MM.1S (cell line): ENCODE measurements at regions not wholly inside any gene's neighbourhood (a gene's known extent, or its start where the extent isn't known, plus 50 kb on each side); places are given as distances from the start of the nearest gene placed in this dataset.

Experiments
- DNase-seq: peaks from one replicate; pipeline ENCODE4 v3.0.0-alpha.2; 2015
- H2AFZ ChIP-seq: fragments of 300-600 bp; sonication (generic); 2 replicates; pipeline ENCODE4 v1.6.0; 2016; ENCODE audit warnings: antibody characterized with exemption, low read length
- H3F3A ChIP-seq: fragments of 300-600 bp; sonication (generic); 2 replicates; pipeline ENCODE4 v1.6.1; 2016; ENCODE audit warnings: mild to moderate bottlenecking, antibody characterized with exemption, low read length, moderate library complexity, mixed read lengths; ENCODE audit not compliant: insufficient read depth
- H3K27ac ChIP-seq: fragments of 300-600 bp; sonication (generic); 2 replicates; pipeline ENCODE4 v1.5.1; 2016; ENCODE audit warnings: mild to moderate bottlenecking, low read length
- H3K27me3 ChIP-seq: fragments of 300-600 bp; sonication (generic); replicated peaks from 2 replicates; pipeline ENCODE4 v1.6.0; 2016; ENCODE audit warnings: low read length; ENCODE audit not compliant: insufficient read depth
- H3K36me3 ChIP-seq: fragments of 300-600 bp; sonication (generic); replicated peaks from 2 replicates; pipeline ENCODE4 v1.6.1; 2016; ENCODE audit warnings: mild to moderate bottlenecking, low read length, mixed read lengths; ENCODE audit not compliant: insufficient read depth
- H3K4me1 ChIP-seq: fragments of 300-600 bp; sonication (generic); 2 replicates; pipeline ENCODE4 v1.6.1; 2016; ENCODE audit warnings: low read length, mixed read lengths
- H3K4me2 ChIP-seq: fragments of 300-600 bp; sonication (generic); 2 replicates; pipeline ENCODE4 v1.6.0; 2016; ENCODE audit warnings: low read depth, low read length
- H3K4me3 ChIP-seq: fragments of 300-600 bp; sonication (generic); 2 replicates; pipeline ENCODE4 v1.5.1; 2016; ENCODE audit warnings: low read length, mixed read lengths
- H3K79me2 ChIP-seq: fragments of 300-600 bp; sonication (generic); 2 replicates; pipeline ENCODE4 v1.6.1; 2016; ENCODE audit warnings: mixed run types, low read length, mixed read lengths
- H3K9ac ChIP-seq: fragments of 300-600 bp; sonication (generic); 2 replicates; pipeline ENCODE4 v1.6.1; 2016; ENCODE audit warnings: low read length, mixed read lengths
- H3K9me2 ChIP-seq: fragments of 300-600 bp; sonication (generic); replicated peaks from 2 replicates; pipeline ENCODE4 v1.6.1; 2016; ENCODE audit warnings: mild to moderate bottlenecking, low read length, mixed read lengths; ENCODE audit not compliant: insufficient read depth
- H3K9me3 ChIP-seq: fragments of 300-600 bp; sonication (generic); replicated peaks from 2 replicates; pipeline ENCODE4 v1.6.1; 2016; ENCODE audit warnings: mild to moderate bottlenecking, low read length, mixed read lengths; ENCODE audit not compliant: insufficient read depth
- H4K20me1 ChIP-seq: fragments of 300-600 bp; sonication (generic); 2 replicates; pipeline ENCODE4 v1.6.1; 2016; ENCODE audit warnings: mild to moderate bottlenecking, low read length, moderate library complexity, mixed read lengths; ENCODE audit not compliant: insufficient read depth
- EZH2 ChIP-seq: fragments of 300-600 bp; sonication (generic); optimal IDR thresholded peaks from 2 replicates; pipeline ENCODE3; 2017; ENCODE audit warnings: low read depth, mild to moderate bottlenecking, antibody characterized with exemption, low read length, mixed read lengths
- EZH2phosphoT487 ChIP-seq: fragments of 300-600 bp; sonication (generic); IDR thresholded peaks from 2 replicates; pipeline ENCODE4 v1.6.1; 2018; ENCODE audit warnings: antibody characterized with exemption, low read length
- TF ChIP-seq, protein P1 (sequence below): fragments of 300-600 bp; sonication (generic); IDR thresholded peaks from 2 replicates; pipeline ENCODE4 v1.5.1; 2016; ENCODE audit warnings: antibody characterized with exemption, low read length, mixed read lengths

DNA sequence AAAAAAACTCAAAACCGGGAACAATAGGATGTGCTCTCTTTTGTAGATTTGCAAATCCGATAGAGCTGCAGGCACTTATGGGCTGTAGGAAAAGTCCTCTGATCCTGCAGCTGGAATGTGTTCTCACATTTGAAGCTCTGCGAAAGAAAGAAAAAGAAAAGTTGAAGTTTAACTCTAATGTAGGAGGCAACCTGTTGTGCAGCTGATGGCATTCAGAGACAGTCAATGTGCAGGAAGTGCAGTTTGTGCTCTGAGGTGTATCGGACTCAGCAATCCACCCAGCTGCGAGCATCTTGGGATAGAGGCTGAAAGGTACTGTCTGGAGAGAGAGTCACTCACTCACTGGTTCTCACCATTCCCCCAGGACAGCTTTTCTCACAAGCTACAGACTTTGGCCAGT, 339.2 kb downstream of the AGTPBP1 start:
- Histone ChIP-seq H3F3A (no peaks in the 10 kb centered on the region), H3K9ac (no peak overlapping the region), H3K4me1 (no peaks in the 10 kb centered on the region), H3K9me3 (no peaks in the 10 kb centered on the region), H3K4me2 (no peak overlapping the region), H3K27me3 (no peaks in the 10 kb centered on the region), H3K4me3 (no peak overlapping the region), H3K79me2 (no peaks in the 10 kb centered on the region), H3K9me2 (no peaks in the 10 kb centered on the region), H4K20me1 (no peaks in the 10 kb centered on the region), H2AFZ (no peak overlapping the region), H3K36me3 (no peaks in the 10 kb centered on the region), H3K27ac (no peak overlapping the region)
- no peak for DNase-seq
- TF ChIP-seq EZH2phosphoT487 (no peak), EZH2 (no peak)
- TF ChIP-seq, protein P1, sequence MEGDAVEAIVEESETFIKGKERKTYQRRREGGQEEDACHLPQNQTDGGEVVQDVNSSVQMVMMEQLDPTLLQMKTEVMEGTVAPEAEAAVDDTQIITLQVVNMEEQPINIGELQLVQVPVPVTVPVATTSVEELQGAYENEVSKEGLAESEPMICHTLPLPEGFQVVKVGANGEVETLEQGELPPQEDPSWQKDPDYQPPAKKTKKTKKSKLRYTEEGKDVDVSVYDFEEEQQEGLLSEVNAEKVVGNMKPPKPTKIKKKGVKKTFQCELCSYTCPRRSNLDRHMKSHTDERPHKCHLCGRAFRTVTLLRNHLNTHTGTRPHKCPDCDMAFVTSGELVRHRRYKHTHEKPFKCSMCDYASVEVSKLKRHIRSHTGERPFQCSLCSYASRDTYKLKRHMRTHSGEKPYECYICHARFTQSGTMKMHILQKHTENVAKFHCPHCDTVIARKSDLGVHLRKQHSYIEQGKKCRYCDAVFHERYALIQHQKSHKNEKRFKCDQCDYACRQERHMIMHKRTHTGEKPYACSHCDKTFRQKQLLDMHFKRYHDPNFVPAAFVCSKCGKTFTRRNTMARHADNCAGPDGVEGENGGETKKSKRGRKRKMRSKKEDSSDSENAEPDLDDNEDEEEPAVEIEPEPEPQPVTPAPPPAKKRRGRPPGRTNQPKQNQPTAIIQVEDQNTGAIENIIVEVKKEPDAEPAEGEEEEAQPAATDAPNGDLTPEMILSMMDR: no peak

DNA sequence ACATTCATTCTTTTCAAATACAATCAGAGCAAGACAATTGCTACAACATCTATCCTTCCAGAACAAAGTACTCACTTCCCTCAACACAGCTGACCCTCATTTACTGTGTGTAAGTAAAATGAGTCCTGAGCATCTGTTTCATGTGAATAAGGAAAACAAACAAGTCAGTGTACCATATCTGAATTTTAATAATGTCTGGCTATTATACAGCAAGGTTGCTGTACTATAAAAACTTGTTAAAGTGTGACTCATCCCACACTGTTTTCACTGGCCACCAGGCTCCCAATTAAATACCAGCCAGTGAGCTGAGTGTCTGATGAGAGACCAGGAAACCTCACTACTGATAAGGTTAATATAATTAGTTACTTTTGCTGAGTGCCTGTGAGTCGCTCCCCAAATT, 339.8 kb downstream of the AGTPBP1 start:
- Histone ChIP-seq H3K36me3 (no peaks in the 10 kb centered on the region), H4K20me1 (no peaks in the 10 kb centered on the region), H3K79me2 (no peaks in the 10 kb centered on the region), H3K9me2 (no peaks in the 10 kb centered on the region), H3K4me3 (no peak overlapping the region), H2AFZ (no peak overlapping the region), H3K27ac (no peak overlapping the region), H3K9me3 (no peaks in the 10 kb centered on the region), H3K4me2 (no peak overlapping the region), H3F3A (no peaks in the 10 kb centered on the region), H3K9ac (no peak overlapping the region), H3K27me3 (no peaks in the 10 kb centered on the region), H3K4me1 (no peaks in the 10 kb centered on the region)
- no peak for DNase-seq
- TF ChIP-seq, protein P1: no peak
- TF ChIP-seq EZH2phosphoT487: no peak
- no peak for TF ChIP-seq EZH2

DNA sequence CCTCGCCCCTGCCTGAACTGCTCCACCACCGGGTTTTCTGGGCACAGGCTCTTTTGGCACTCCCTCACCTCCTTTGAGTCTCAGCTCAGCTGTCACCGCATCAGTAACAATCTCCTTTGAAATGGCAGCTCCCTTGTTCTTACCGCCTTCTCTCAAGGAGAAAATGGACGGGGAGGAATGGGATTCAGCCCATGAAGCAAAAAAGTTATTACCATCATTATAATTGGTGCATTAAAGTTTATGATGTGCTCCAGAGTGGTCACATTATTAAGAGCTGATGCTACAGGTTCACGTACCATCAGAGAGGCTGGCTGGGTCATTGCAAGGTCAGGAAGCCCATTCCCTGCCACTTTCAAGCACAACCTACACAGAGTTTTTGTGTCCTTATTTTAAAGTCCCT, 344.7 kb downstream of the AGTPBP1 start:
- no peaks in the 10 kb centered on the region for H4K20me1 ChIP-seq
- no peaks in the 10 kb centered on the region for H3K27me3 ChIP-seq
- H3K9me2 ChIP-seq: no peaks in the 10 kb centered on the region
- H3K4me1 ChIP-seq: no peaks in the 10 kb centered on the region
- H3K27ac ChIP-seq: no peak overlapping the region
- no peak for TF ChIP-seq EZH2
- no peak for TF ChIP-seq EZH2phosphoT487
- TF ChIP-seq, protein P1: no peak
- no peaks in the 10 kb centered on the region for H3K36me3 ChIP-seq
- H3K9ac ChIP-seq: no peak overlapping the region
- no peaks in the 10 kb centered on the region for H3K9me3 ChIP-seq
- H3K4me2 ChIP-seq: no peak overlapping the region
- no peak overlapping the region for H2AFZ ChIP-seq
- DNase-seq: no peak
- H3F3A ChIP-seq: no peaks in the 10 kb centered on the region
- H3K79me2 ChIP-seq: no peaks in the 10 kb centered on the region
- H3K4me3 ChIP-seq: no peak overlapping the region
